ENCODE measurements at regions not wholly inside any gene's neighbourhood (a gene's known extent, or its start where the extent isn't known, plus 50 kb on each side); places are given as distances from the start of the nearest gene placed in this dataset.

DNA sequence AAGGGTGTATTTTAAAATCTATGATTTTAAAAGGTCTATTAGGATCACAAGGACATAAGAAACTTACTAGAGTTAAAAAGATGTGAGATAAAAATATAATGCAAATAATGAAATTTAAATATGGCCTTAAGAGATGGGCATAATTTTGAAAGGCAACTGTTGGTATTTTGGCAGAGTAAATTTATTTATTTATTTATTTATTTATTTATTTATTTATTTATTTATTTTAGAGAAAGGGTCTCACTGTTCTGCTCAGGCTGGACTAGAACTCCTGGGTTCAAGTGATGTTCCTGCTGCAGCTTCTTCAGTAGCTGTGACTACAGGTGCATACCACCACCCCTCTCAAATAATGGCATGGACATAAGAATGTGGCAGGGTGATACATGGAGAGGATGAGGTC lies 932.1 kb upstream of the LCORL start:
- H3K9me3 ChIP-seq (replicated peaks; ENCODE audit: control insufficient read depth, insufficient read depth, low read length), result no peaks in the 10 kb centered on the region
- H3K4me3 ChIP-seq (replicated peaks in 1 of 3; ENCODE audit: insufficient read depth in 1 of 3, low read depth in 1 of 3, low read length in 3 of 3), result no peak overlapping the region
- POLR2A ChIA-PET, result no interaction called here
- H3K27me3 ChIP-seq (ENCODE audit: control insufficient read depth in 2 of 2, insufficient read depth in 2 of 2, low read length in 2 of 2), result no peaks in the 10 kb centered on the region
- DNase-seq (ENCODE audit: low read depth, low spot score) (no peak), FAIRE-seq (no peak)
- no peak for TF ChIP-seq MYC (IDR thresholded peaks at IDR 0.05; ENCODE audit: low read depth, low read length)
- TF ChIP-seq GATA2 (IDR thresholded peaks at IDR 0.05; ENCODE audit: insufficient read depth, insufficient read length, low read depth, low read length), result no peak
- TF ChIP-seq EZH2 (IDR thresholded peaks at IDR 0.05; ENCODE audit: borderline replicate concordance, low read depth, low read length, severe bottlenecking), result no peak
- no peak for TF ChIP-seq POLR2A (IDR thresholded peaks at IDR 0.05; ENCODE audit: low read depth, low read length)
- TF ChIP-seq, protein P1, sequence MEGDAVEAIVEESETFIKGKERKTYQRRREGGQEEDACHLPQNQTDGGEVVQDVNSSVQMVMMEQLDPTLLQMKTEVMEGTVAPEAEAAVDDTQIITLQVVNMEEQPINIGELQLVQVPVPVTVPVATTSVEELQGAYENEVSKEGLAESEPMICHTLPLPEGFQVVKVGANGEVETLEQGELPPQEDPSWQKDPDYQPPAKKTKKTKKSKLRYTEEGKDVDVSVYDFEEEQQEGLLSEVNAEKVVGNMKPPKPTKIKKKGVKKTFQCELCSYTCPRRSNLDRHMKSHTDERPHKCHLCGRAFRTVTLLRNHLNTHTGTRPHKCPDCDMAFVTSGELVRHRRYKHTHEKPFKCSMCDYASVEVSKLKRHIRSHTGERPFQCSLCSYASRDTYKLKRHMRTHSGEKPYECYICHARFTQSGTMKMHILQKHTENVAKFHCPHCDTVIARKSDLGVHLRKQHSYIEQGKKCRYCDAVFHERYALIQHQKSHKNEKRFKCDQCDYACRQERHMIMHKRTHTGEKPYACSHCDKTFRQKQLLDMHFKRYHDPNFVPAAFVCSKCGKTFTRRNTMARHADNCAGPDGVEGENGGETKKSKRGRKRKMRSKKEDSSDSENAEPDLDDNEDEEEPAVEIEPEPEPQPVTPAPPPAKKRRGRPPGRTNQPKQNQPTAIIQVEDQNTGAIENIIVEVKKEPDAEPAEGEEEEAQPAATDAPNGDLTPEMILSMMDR (IDR thresholded peaks at IDR 0.05; ENCODE audit: extremely low read depth in 1 of 2, insufficient read depth in 1 of 2, low read depth in 1 of 2, low read length in 2 of 2), result no peak
- no peak for TF ChIP-seq JUN (IDR thresholded peaks at IDR 0.05; ENCODE audit: borderline replicate concordance, insufficient read depth, insufficient read length, low read depth)
- no peak for TF ChIP-seq FOS (IDR thresholded peaks at IDR 0.05; ENCODE audit: borderline replicate concordance, insufficient read depth, low read length)
- TF ChIP-seq, protein P2, sequence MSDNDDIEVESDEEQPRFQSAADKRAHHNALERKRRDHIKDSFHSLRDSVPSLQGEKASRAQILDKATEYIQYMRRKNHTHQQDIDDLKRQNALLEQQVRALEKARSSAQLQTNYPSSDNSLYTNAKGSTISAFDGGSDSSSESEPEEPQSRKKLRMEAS (IDR thresholded peaks at IDR 0.05; ENCODE audit: insufficient read depth, insufficient read length), result no peak
- intact Hi-C loops (cut with micrococcal nuclease), result no loop called here
- no peaks in the 10 kb centered on the region for H3K4me1 ChIP-seq (ENCODE audit: control insufficient read depth, extremely low read depth, insufficient read depth, low read length)
- H4K20me1 ChIP-seq (replicated peaks; ENCODE audit: control insufficient read depth, extremely low read depth, insufficient read depth, low read length), result no peaks in the 10 kb centered on the region
- H3K9ac ChIP-seq (replicated peaks; ENCODE audit: extremely low read depth, insufficient read depth, low read length), result no peak overlapping the region
- no peaks in the 10 kb centered on the region for H3K79me2 ChIP-seq (ENCODE audit: control insufficient read depth, insufficient read depth, low read length)
- no peaks in the 10 kb centered on the region for H3K9me1 ChIP-seq (replicated peaks; ENCODE audit: control insufficient read depth, extremely low read depth, insufficient read depth, low read length)
- no peak overlapping the region for H2AFZ ChIP-seq (ENCODE audit: low read depth, low read length)
- BruUV-seq (replicated peaks), result no TSS peak
- CTCF ChIA-PET, result interaction anchor here (0.6 to 0.9 kb wide), 2 partner anchors 8 to 511 kb away, joined by 3 read pairs; no protein-coding TSS in a partner anchor
- dilution Hi-C loops (cut with MboI; ENCODE audit: extremely low pct_ligation_motif_present, low sequenced_read_pairs), result no loop called here
- no peaks in the 10 kb centered on the region for H3K36me3 ChIP-seq (ENCODE audit: control insufficient read depth in 2 of 2, extremely low read depth in 1 of 2, insufficient read depth in 2 of 2, low read length in 2 of 2)
- no peak overlapping the region for H3K27ac ChIP-seq (ENCODE audit: insufficient read depth, low read depth, low read length)
- no peak overlapping the region for H3K4me2 ChIP-seq (ENCODE audit: insufficient read depth, low read length)

Measured in endothelial cell of umbilical vein (primary cell).